ENCODE measurements at regions not wholly inside any gene's neighbourhood (a gene's known extent, or its start where the extent isn't known, plus 50 kb on each side); places are given as distances from the start of the nearest gene placed in this dataset.

DNA sequence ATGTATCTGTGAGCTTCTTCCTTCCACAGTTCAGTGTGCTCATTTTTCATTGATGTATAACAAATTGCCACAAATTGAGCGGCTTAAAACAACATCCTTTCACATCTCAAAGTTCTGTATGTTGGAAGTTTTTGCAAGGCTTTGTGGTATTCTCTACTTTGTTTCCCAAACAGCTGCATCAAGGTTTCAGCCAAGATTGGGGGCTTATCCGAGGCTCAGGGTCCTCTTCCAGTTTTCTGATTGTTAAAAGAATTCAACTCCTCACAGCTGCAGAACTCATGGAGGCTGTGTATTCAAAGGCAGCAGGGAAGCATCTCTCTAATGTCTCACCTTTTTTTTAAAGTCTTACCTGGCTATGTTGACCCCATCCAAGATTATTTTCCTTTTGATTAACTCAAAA is 1369.8 kb downstream of the PCDH9 start:
- Histone ChIP-seq H3K4me2 (no peak overlapping the region), H3K36me3 (ENCODE audit: insufficient read depth) (no peaks in the 10 kb centered on the region), H3K79me2 (replicated peaks; ENCODE audit: insufficient read depth) (no peaks in the 10 kb centered on the region), H3F3A (replicated peaks; ENCODE audit: low read depth) (no peaks in the 10 kb centered on the region), H3K27ac (ENCODE audit: low read depth) (no peak overlapping the region), H3K27me3 (ENCODE audit: insufficient read depth) (no peaks in the 10 kb centered on the region), H3K4me3 (no peak overlapping the region), H2AFZ (no peak overlapping the region), H3K9me2 (ENCODE audit: insufficient read depth) (peaks cover 6% of the 10 kb centered on the region; the same call in 1 of the 2 replicates), H3K4me1 (ENCODE audit: insufficient read depth) (no peaks in the 10 kb centered on the region), H4K20me1 (replicated peaks; ENCODE audit: insufficient read depth) (no peaks in the 10 kb centered on the region)
- no peaks in the 10 kb centered on the region for H3K36me3 Mint-ChIP-seq (ENCODE audit: low read depth)
- no peaks in the 10 kb centered on the region for H3K4me1 Mint-ChIP-seq
- no peaks in the 10 kb centered on the region for H3K27me3 Mint-ChIP-seq (ENCODE audit: insufficient read depth, low read depth, poor library complexity)
- no peak overlapping the region for H3K27ac Mint-ChIP-seq
- no peaks in the 10 kb centered on the region for H3K9me3 Mint-ChIP-seq
- no peak overlapping the region for H3K4me3 Mint-ChIP-seq
- no peak for ATAC-seq
- no peak for DNase-seq (ENCODE audit: low spot score)
- TF ChIP-seq, protein P1, sequence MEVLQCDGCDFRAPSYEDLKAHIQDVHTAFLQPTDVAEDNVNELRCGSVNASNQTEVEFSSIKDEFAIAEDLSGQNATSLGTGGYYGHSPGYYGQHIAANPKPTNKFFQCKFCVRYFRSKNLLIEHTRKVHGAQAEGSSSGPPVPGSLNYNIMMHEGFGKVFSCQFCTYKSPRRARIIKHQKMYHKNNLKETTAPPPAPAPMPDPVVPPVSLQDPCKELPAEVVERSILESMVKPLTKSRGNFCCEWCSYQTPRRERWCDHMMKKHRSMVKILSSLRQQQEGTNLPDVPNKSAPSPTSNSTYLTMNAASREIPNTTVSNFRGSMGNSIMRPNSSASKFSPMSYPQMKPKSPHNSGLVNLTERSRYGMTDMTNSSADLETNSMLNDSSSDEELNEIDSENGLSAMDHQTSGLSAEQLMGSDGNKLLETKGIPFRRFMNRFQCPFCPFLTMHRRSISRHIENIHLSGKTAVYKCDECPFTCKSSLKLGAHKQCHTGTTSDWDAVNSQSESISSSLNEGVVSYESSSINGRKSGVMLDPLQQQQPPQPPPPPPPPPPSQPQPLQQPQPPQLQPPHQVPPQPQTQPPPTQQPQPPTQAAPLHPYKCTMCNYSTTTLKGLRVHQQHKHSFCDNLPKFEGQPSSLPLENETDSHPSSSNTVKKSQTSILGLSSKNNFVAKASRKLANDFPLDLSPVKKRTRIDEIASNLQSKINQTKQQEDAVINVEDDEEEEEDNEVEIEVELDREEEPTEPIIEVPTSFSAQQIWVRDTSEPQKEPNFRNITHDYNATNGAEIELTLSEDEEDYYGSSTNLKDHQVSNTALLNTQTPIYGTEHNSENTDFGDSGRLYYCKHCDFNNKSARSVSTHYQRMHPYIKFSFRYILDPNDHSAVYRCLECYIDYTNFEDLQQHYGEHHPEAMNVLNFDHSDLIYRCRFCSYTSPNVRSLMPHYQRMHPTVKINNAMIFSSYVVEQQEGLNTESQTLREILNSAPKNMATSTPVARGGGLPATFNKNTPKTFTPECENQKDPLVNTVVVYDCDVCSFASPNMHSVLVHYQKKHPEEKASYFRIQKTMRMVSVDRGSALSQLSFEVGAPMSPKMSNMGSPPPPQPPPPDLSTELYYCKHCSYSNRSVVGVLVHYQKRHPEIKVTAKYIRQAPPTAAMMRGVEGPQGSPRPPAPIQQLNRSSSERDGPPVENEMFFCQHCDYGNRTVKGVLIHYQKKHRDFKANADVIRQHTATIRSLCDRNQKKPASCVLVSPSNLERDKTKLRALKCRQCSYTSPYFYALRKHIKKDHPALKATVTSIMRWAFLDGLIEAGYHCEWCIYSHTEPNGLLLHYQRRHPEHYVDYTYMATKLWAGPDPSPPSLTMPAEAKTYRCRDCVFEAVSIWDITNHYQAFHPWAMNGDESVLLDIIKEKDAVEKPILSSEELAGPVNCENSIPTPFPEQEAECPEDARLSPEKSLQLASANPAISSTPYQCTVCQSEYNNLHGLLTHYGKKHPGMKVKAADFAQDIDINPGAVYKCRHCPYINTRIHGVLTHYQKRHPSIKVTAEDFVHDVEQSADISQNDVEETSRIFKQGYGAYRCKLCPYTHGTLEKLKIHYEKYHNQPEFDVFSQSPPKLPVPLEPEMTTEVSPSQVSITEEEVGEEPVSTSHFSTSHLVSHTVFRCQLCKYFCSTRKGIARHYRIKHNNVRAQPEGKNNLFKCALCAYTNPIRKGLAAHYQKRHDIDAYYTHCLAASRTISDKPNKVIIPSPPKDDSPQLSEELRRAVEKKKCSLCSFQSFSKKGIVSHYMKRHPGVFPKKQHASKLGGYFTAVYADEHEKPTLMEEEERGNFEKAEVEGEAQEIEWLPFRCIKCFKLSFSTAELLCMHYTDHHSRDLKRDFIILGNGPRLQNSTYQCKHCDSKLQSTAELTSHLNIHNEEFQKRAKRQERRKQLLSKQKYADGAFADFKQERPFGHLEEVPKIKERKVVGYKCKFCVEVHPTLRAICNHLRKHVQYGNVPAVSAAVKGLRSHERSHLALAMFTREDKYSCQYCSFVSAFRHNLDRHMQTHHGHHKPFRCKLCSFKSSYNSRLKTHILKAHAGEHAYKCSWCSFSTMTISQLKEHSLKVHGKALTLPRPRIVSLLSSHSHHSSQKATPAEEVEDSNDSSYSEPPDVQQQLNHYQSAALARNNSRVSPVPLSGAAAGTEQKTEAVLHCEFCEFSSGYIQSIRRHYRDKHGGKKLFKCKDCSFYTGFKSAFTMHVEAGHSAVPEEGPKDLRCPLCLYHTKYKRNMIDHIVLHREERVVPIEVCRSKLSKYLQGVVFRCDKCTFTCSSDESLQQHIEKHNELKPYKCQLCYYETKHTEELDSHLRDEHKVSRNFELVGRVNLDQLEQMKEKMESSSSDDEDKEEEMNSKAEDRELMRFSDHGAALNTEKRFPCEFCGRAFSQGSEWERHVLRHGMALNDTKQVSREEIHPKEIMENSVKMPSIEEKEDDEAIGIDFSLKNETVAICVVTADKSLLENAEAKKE (CRISPR knock-in tag; IDR thresholded peaks at IDR 0.05): no peak
- TF ChIP-seq ZNF114 (CRISPR knock-in tag; IDR thresholded peaks at IDR 0.05) (no peak), EZH2phosphoT487 (IDR thresholded peaks at IDR 0.05; ENCODE audit: unreplicated experiment) (no peak)

GRCh38 chr13:65857942-65858565 is 1372.1 kb downstream of the PCDH9 start:
- Mint-ChIP-seq H3K4me1 (peaks cover 3% of the 10 kb centered on the region; the same call in 1 of the 3 replicates), H3K36me3 (ENCODE audit: low read depth) (no peaks in the 10 kb centered on the region)
- no peak for ATAC-seq

More at GRCh38 chr13:65857942-65858565, 1372.1 kb downstream of the PCDH9 start:
- no peaks in the 10 kb centered on the region for H3K9me2 ChIP-seq (ENCODE audit: insufficient read depth)
- Mint-ChIP-seq H3K27me3 (ENCODE audit: insufficient read depth, low read depth, poor library complexity) (no peaks in the 10 kb centered on the region), H3K27ac (no peak overlapping the region), H3K9me3 (no peaks in the 10 kb centered on the region), H3K4me3 (no peak overlapping the region)
- no peaks in the 10 kb centered on the region for H3F3A ChIP-seq (replicated peaks; ENCODE audit: low read depth)
- H3K27me3 ChIP-seq (ENCODE audit: insufficient read depth): no peaks in the 10 kb centered on the region
- no peaks in the 10 kb centered on the region for H3K36me3 ChIP-seq (ENCODE audit: insufficient read depth)
- TF ChIP-seq, protein P1 (CRISPR knock-in tag; IDR thresholded peaks at IDR 0.05): no peak
- TF ChIP-seq POLR2AphosphoS5 (IDR thresholded peaks at IDR 0.05; ENCODE audit: low read depth): no peak
- H3K27ac ChIP-seq (ENCODE audit: low read depth): no peak overlapping the region
- no peaks in the 10 kb centered on the region for H4K20me1 ChIP-seq (replicated peaks; ENCODE audit: insufficient read depth)
- H3K4me1 ChIP-seq (ENCODE audit: insufficient read depth): no peaks in the 10 kb centered on the region
- H3K79me2 ChIP-seq (replicated peaks; ENCODE audit: insufficient read depth): no peaks in the 10 kb centered on the region
- no peak for DNase-seq (ENCODE audit: low spot score)
- H3K4me3 ChIP-seq: no peak overlapping the region
- no peak overlapping the region for H2AFZ ChIP-seq
- H3K4me2 ChIP-seq: no peak overlapping the region

Data from GM23338 (cell line).